Stomach (tissue), 8 donors: ENCODE measurements at regions not wholly inside any gene's neighbourhood (a gene's known extent, or its start where the extent isn't known, plus 50 kb on each side); places are given as distances from the start of the nearest gene placed in this dataset.

Source experiments
- DNase-seq, 2 donors: peaks; one replicate each; pipeline versions ENCODE4 v3.0.0 to v3.0.0-alpha.2; 2013 to 2019
- H3K27ac ChIP-seq, 5 donors: fragments of 200-600 bp in 4 of 5; sonication (generic) in 4 of 5; one replicate each; pipeline ENCODE4 v1.5.1; 2013 to 2019; ENCODE audit warnings: mild to moderate bottlenecking in 1 of 5, moderate library complexity in 1 of 5
- H3K27me3 ChIP-seq, 3 donors: fragments of 200-600 bp; sonication (generic); one replicate each; pipeline ENCODE4 v1.5.1; 2017 to 2019; ENCODE audit warnings: mixed run types in 1 of 3
- H3K36me3 ChIP-seq, 4 donors: fragments of 200-600 bp; sonication (generic); 1 replicate in 3 of 4; 2 replicates in 1 of 4; pipeline ENCODE4 v1.5.1; 2016 to 2019
- H3K4me1 ChIP-seq, 4 donors: fragments of 200-600 bp; sonication (generic); one replicate each; pipeline ENCODE4 v1.5.1; 2016 to 2019
- H3K4me3 ChIP-seq, 4 donors: fragments of 200-600 bp; sonication (generic) in 3 of 4; one replicate each; pipeline ENCODE4 v1.5.1; 2016 to 2019; ENCODE audit warnings: mild to moderate bottlenecking in 1 of 4
- H3K9me3 ChIP-seq, 4 donors: fragments of 200-600 bp; sonication (generic); one replicate each; pipeline ENCODE4 v1.5.1; 2016 to 2019
- EP300 ChIP-seq: sonication (generic); formaldehyde crosslinking; IDR thresholded peaks from one replicate; pipeline ENCODE4 v1.6.1; 2017; ENCODE audit warnings: antibody characterized with exemption
- POLR2A ChIP-seq, 4 donors: fragments of 450-650 bp; IDR thresholded peaks; one replicate each; pipeline ENCODE4 v1.6.1; 2016; ENCODE audit warnings: antibody characterized with exemption in 4 of 4, control low read depth in 2 of 4, mild to moderate bottlenecking in 1 of 4, moderate library complexity in 1 of 4
- POLR2AphosphoS5 ChIP-seq, 3 donors: sonication (generic); formaldehyde crosslinking; IDR thresholded peaks; one replicate each; pipeline ENCODE4 v1.6.1; 2016; ENCODE audit warnings: antibody characterized with exemption in 3 of 3
- WGBS, 5 donors: extraction: QIAGEN DNeasy Blood & Tissue Kit in 3 of 5; methylation state at CpG; one replicate each; pipeline versions ENCODE4 v1.1.5 to v1.1.7; 2013 to 2018; 5-methylcytosine and 5-hydroxymethylcytosine counted together
- intact Hi-C: fragments of 100-400 bp; cut with DNase I; formaldehyde crosslinking; loops from one replicate; pipeline ENCODE4 v1.15.1; 2023; ENCODE audit warnings: low total_unique reads
- TF ChIP-seq, protein P1 (sequence below), 7 experiments: fragments of 450-650 bp in 4 of 7; fragments of 200-600 bp in 3 of 7; sonication (generic) in 3 of 7; IDR thresholded peaks; one replicate each; pipeline ENCODE4 v1.5.1; 2016 to 2019; ENCODE audit warnings: antibody characterized with exemption in 7 of 7, control low read depth in 2 of 7, mild to moderate bottlenecking in 1 of 7
- donor health status: healthy with polysubstance abuse.
- donor health status: Bipolar disorder and iron deficiency.
- donor health status: healthy.

DNA sequence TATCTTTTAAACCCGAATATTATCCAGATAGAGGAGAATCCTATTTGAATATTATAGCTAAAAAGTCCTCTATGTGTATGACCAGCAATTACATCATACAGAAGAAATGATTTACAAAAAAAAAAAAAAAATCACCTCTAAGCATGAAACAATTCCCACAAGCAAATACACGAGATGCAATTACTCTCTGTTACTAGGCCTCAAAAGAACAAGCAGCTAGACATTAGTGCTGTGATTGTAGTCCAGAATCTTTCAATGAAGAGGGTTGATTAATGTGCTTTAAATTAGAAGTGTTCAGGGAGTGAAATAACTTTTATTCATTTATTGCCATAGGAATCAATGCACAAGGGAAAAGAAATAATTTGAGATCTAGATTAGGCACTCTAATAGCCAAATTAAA is 1379.5 kb upstream of the GBE1 start:
- TF ChIP-seq POLR2A (IDR thresholded peaks at IDR 0.05) (no peak), POLR2AphosphoS5 (IDR thresholded peaks at IDR 0.05) (no peak), EP300 (no peak)
- TF ChIP-seq, protein P1, sequence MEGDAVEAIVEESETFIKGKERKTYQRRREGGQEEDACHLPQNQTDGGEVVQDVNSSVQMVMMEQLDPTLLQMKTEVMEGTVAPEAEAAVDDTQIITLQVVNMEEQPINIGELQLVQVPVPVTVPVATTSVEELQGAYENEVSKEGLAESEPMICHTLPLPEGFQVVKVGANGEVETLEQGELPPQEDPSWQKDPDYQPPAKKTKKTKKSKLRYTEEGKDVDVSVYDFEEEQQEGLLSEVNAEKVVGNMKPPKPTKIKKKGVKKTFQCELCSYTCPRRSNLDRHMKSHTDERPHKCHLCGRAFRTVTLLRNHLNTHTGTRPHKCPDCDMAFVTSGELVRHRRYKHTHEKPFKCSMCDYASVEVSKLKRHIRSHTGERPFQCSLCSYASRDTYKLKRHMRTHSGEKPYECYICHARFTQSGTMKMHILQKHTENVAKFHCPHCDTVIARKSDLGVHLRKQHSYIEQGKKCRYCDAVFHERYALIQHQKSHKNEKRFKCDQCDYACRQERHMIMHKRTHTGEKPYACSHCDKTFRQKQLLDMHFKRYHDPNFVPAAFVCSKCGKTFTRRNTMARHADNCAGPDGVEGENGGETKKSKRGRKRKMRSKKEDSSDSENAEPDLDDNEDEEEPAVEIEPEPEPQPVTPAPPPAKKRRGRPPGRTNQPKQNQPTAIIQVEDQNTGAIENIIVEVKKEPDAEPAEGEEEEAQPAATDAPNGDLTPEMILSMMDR (IDR thresholded peaks at IDR 0.05) = no peak
- Histone ChIP-seq H3K4me3 (no peak overlapping the region), H3K9me3 (no peaks in the 10 kb centered on the region), H3K4me1 (no peaks in the 10 kb centered on the region), H3K27me3 (no peaks in the 10 kb centered on the region), H3K36me3 (no peaks in the 10 kb centered on the region), H3K27ac (no peak overlapping the region)
- DNase-seq = no peak
- WGBS, 5 donors = 67 to 74% (median 71%) methylated on average over 2 of the region's 2 CpGs
- intact Hi-C loops = no loop called here

DNA sequence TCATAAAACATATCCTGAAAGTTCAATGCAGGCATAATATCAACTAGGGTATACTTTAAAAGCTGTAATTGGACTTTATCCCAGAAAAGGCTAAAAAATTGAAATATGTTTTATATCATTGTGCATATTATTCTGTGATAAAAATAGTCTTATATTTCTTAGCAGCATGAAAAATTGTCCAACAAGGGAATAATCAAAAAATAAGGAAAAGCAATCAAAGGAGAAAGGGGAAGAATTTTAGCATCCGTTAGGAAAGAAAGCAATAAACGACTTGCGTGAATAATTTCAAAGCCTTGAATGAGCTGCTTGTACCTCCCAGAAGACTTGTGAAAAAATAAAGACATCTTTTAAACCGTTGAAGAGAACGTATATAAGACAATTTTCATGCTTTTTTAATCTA is 1369.8 kb upstream of the GBE1 start:
- no peaks in the 10 kb centered on the region for H3K27me3 ChIP-seq
- no peaks in the 10 kb centered on the region for H3K9me3 ChIP-seq
- intact Hi-C loops = no loop called here
- DNase-seq = peak in 1 of 2 donors; percentile 8
- no peaks in the 10 kb centered on the region for H3K36me3 ChIP-seq
- H3K4me3 ChIP-seq = no peak overlapping the region
- 68 to 81% (median 77%) methylated on average over 5 of the region's 5 CpGs for WGBS, 5 donors
- H3K27ac ChIP-seq = no peak overlapping the region
- TF ChIP-seq POLR2A (IDR thresholded peaks at IDR 0.05) = no peak
- TF ChIP-seq POLR2AphosphoS5 (IDR thresholded peaks at IDR 0.05) = no peak
- TF ChIP-seq, protein P1 (IDR thresholded peaks at IDR 0.05) = no peak
- H3K4me1 ChIP-seq = no peaks in the 10 kb centered on the region

DNA sequence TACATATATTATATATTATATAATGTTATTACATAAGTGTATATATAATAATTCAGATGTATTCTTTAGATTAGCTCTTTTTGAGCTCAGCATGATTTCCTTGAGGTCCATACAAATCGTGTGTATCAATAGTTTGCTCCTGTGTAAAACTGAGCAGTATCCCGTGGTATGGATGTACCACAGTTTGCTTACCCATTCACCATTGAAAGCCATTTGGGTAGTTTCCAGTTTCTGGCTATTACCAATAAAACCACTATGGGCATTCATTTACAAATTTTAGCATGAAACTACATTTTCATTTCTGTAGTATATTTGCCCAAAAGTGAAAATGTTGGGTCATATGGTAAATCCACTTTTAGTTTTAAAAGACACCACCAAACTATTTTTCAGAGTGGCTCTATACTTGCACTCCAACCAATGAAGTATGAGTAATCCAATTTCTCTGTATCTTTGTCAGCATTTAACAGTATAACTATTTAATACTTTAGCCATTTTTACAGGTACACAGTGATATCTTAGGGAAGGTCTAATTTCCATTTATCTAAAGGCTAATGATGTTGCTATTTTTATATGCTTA is 1361.4 kb upstream of the GBE1 start:
- H3K27ac ChIP-seq = no peak overlapping the region
- WGBS, 5 donors = 68 to 86% (median 75%) methylated on average over 2 of the region's 2 CpGs
- H3K4me3 ChIP-seq = no peak overlapping the region
- H3K27me3 ChIP-seq = no peaks in the 10 kb centered on the region
- H3K4me1 ChIP-seq = no peaks in the 10 kb centered on the region
- H3K36me3 ChIP-seq = no peaks in the 10 kb centered on the region
- intact Hi-C loops = no loop called here
- no peaks in the 10 kb centered on the region for H3K9me3 ChIP-seq
- no peak for DNase-seq
- TF ChIP-seq EP300 (no peak), POLR2A (IDR thresholded peaks at IDR 0.05) (no peak), POLR2AphosphoS5 (IDR thresholded peaks at IDR 0.05) (no peak)
- TF ChIP-seq, protein P1 (IDR thresholded peaks at IDR 0.05) = no peak

DNA sequence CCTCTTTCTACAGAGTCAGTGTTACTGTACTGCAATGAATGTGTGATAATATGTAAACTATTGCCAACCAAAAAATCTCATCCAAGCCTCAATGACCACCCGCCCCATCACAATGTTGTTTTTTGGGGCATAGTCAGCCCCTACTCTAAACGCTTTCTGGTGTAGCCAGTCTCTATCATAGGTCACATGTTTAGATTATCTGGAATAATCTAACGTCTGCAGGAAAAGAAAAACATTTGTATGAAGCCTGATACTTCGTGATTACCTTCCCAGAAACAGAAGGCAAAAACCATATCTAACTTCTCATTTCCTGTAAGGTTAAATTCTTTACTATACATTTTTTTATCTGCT is 1331.8 kb upstream of the GBE1 start:
- H3K36me3 ChIP-seq = no peaks in the 10 kb centered on the region
- no peak for DNase-seq
- no peak for TF ChIP-seq POLR2AphosphoS5 (IDR thresholded peaks at IDR 0.05)
- H3K4me1 ChIP-seq = no peaks in the 10 kb centered on the region
- no peak overlapping the region for H3K27ac ChIP-seq
- WGBS, 5 donors = 17 to 38% (median 31%) methylated on average over 4 of the region's 4 CpGs
- intact Hi-C loops = no loop called here
- no peaks in the 10 kb centered on the region for H3K9me3 ChIP-seq
- no peaks in the 10 kb centered on the region for H3K27me3 ChIP-seq
- H3K4me3 ChIP-seq = no peak overlapping the region

DNA sequence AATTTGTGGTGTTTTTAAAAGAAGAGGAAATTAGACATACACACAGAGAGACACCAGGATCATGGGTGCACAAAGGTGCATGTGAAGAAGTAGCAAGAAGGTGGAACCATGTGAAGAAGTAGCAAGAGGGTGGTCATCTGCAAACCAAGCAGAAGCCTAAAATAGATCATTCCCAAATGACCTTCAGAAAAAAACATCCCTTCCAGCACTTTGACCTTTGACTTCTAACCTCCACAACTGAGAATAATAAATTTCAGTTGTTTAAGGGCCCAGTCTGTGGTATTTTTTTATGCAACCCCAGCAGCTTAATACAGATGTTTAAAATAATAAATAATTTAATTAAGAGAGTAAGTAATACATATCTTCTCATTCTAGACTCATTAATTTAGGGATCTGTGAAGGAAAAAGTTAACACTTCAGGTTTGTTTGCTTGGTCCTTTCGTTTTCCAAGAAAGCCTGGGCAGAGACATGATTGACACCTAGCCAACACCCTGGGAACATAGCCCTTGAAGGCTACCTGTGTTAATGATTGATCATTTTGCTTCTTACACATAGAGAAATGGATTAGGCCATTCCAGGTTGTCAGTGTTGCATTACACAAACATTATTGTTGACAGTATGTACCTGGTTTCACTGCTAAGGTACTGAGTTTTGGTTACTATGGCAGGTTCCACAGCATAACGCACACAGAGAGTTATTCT is 1331.2 kb upstream of the GBE1 start:
- H3K4me1 ChIP-seq = no peaks in the 10 kb centered on the region
- WGBS, 5 donors = 26 to 40% (median 33%) methylated on average over 2 of the region's 2 CpGs
- no peak overlapping the region for H3K4me3 ChIP-seq
- DNase-seq = peak; percentile 39 to 55
- H3K36me3 ChIP-seq = no peaks in the 10 kb centered on the region
- no peak for TF ChIP-seq EP300
- TF ChIP-seq, protein P1 (IDR thresholded peaks at IDR 0.05) = no peak
- no peak for TF ChIP-seq POLR2AphosphoS5 (IDR thresholded peaks at IDR 0.05)
- no peak for TF ChIP-seq POLR2A (IDR thresholded peaks at IDR 0.05)
- no peaks in the 10 kb centered on the region for H3K27me3 ChIP-seq
- H3K9me3 ChIP-seq = no peaks in the 10 kb centered on the region
- H3K27ac ChIP-seq = no peak overlapping the region
- intact Hi-C loops = no loop called here
